ENCODE measurements at regions not wholly inside any gene's neighbourhood (a gene's known extent, or its start where the extent isn't known, plus 50 kb on each side); places are given as distances from the start of the nearest gene placed in this dataset.

GRCh38 chr11:134915881-134916280 is 503.8 kb upstream of the B3GAT1 start:
- no peak for DNase-seq
- TF ChIP-seq CTCF (IDR thresholded peaks at IDR 0.05; ENCODE audit: borderline replicate concordance) = no peak
- Histone ChIP-seq H3K4me1 (no peaks in the 10 kb centered on the region), H3K27ac (replicated peaks) (no peak overlapping the region), H3K9me3 (replicated peaks) (no peaks in the 10 kb centered on the region), H3K36me3 (no peaks in the 10 kb centered on the region), H3K27me3 (ENCODE audit: low read depth) (peaks cover 47% of the 10 kb centered on the region), H3K4me3 (no peak overlapping the region)
- intact Hi-C loops (cut with micrococcal nuclease) = no loop called here

GRCh38 chr11:134915212-134915611 is 503.2 kb upstream of the B3GAT1 start:
- peak; percentile 60 for DNase-seq
- intact Hi-C loops (cut with micrococcal nuclease) = no loop called here

GRCh38 chr11:134913999-134914590 is 502.1 kb upstream of the B3GAT1 start:
- Histone ChIP-seq H3K9me3 (replicated peaks) (no peaks in the 10 kb centered on the region), H3K4me3 (no peak overlapping the region), H3K36me3 (no peaks in the 10 kb centered on the region), H3K27me3 (ENCODE audit: low read depth) (peaks cover 36% of the 10 kb centered on the region), H3K27ac (replicated peaks) (no peak overlapping the region), H3K4me1 (no peaks in the 10 kb centered on the region)
- DNase-seq = no peak
- intact Hi-C loops (cut with micrococcal nuclease) = no loop called here
- TF ChIP-seq CTCF (IDR thresholded peaks at IDR 0.05; ENCODE audit: borderline replicate concordance) = no peak

More at GRCh38 chr11:134915212-134915611, 503.2 kb upstream of the B3GAT1 start:
- no peaks in the 10 kb centered on the region for H3K9me3 ChIP-seq (replicated peaks)
- H3K4me1 ChIP-seq = no peaks in the 10 kb centered on the region
- TF ChIP-seq CTCF (IDR thresholded peaks at IDR 0.05; ENCODE audit: borderline replicate concordance) = no peak
- peaks cover 46% of the 10 kb centered on the region for H3K27me3 ChIP-seq (ENCODE audit: low read depth)
- no peaks in the 10 kb centered on the region for H3K36me3 ChIP-seq
- H3K4me3 ChIP-seq = no peak overlapping the region
- H3K27ac ChIP-seq (replicated peaks) = no peak overlapping the region

- Histone ChIP-seq H3K4me1 (no peaks in the 10 kb centered on the region), H3K9me3 (replicated peaks) (no peaks in the 10 kb centered on the region), H3K27ac (replicated peaks) (no peak overlapping the region), H3K27me3 (ENCODE audit: low read depth) (peaks cover 40% of the 10 kb centered on the region), H3K36me3 (no peaks in the 10 kb centered on the region), H3K4me3 (no peak overlapping the region)
- no peak for TF ChIP-seq CTCF (IDR thresholded peaks at IDR 0.05; ENCODE audit: borderline replicate concordance)
- intact Hi-C loops (cut with micrococcal nuclease) = no loop called here
- no peak for DNase-seq
These were observed 501.3 kb upstream of the B3GAT1 start for GRCh38 chr11:134913391-134913790.

- Histone ChIP-seq H3K4me3 (no peak overlapping the region), H3K4me1 (no peaks in the 10 kb centered on the region), H3K9me3 (replicated peaks) (no peaks in the 10 kb centered on the region), H3K27me3 (ENCODE audit: low read depth) (peaks cover 51% of the 10 kb centered on the region), H3K27ac (replicated peaks) (no peak overlapping the region), H3K36me3 (no peaks in the 10 kb centered on the region)
- no peak for TF ChIP-seq CTCF (IDR thresholded peaks at IDR 0.05; ENCODE audit: borderline replicate concordance)
- DNase-seq = no peak
- intact Hi-C loops (cut with micrococcal nuclease) = no loop called here
These were observed 499.6 kb upstream of the B3GAT1 start for GRCh38 chr11:134911514-134912180.

Data from left ventricle myocardium inferior (tissue), 1 donor.